H9 (cell line): ENCODE measurements at regions not wholly inside any gene's neighbourhood (a gene's known extent, or its start where the extent isn't known, plus 50 kb on each side); places are given as distances from the start of the nearest gene placed in this dataset.

ENCODE experiments used
- DNase-seq: peaks from one replicate; pipeline ENCODE4 v3.0.0-alpha.2; 2017
- H2AFZ ChIP-seq: one replicate; pipeline ENCODE4 v1.6.1; 2013; ENCODE audit warnings: mild to moderate bottlenecking, low read length, control low read depth, moderate library complexity
- H2AK5ac ChIP-seq: 2 replicates; pipeline ENCODE4 v1.6.1; 2013; ENCODE audit warnings: low read length, control low read depth, mixed read lengths; ENCODE audit not compliant: insufficient read length
- H2BK120ac ChIP-seq: one replicate; pipeline ENCODE4 v1.6.1; 2013; ENCODE audit warnings: low read depth, mild to moderate bottlenecking, low read length, control low read depth, inconsistent platforms; ENCODE audit not compliant: poor library complexity, severe bottlenecking
- H2BK12ac ChIP-seq: 2 replicates; pipeline ENCODE4 v1.6.1; 2013; ENCODE audit warnings: low read length, control low read depth, mixed read lengths, low read depth; ENCODE audit not compliant: insufficient read length
- H2BK15ac ChIP-seq: 2 replicates; pipeline ENCODE4 v1.6.1; 2013; ENCODE audit warnings: low read depth, low read length, control low read depth
- H2BK20ac ChIP-seq: one replicate; pipeline ENCODE4 v1.6.1; 2013; ENCODE audit warnings: low read depth, mild to moderate bottlenecking, low read length, control low read depth, inconsistent platforms; ENCODE audit not compliant: poor library complexity, severe bottlenecking
- H2BK5ac ChIP-seq: 2 replicates; pipeline ENCODE4 v1.6.1; 2013; ENCODE audit warnings: low read length, control low read depth, mixed read lengths; ENCODE audit not compliant: insufficient read length
- H3K14ac ChIP-seq: 2 replicates; pipeline ENCODE4 v1.6.1; 2013; ENCODE audit warnings: low read length, control low read depth; ENCODE audit not compliant: insufficient read depth
- H3K18ac ChIP-seq: 2 replicates; pipeline ENCODE4 v1.6.1; 2013; ENCODE audit warnings: low read depth, mild to moderate bottlenecking, mixed read lengths, low read length, control low read depth; ENCODE audit not compliant: insufficient read length
- H3K23ac ChIP-seq: 2 replicates; pipeline ENCODE4 v1.6.1; 2013; ENCODE audit warnings: low read length, control low read depth, mixed read lengths, low read depth; ENCODE audit not compliant: insufficient read length
- H3K23me2 ChIP-seq: 2 replicates; pipeline ENCODE4 v1.6.1; 2013; ENCODE audit warnings: low read depth, mild to moderate bottlenecking, mixed read lengths, low read length, control low read depth; ENCODE audit not compliant: insufficient read length, poor library complexity, severe bottlenecking
- H3K27ac ChIP-seq: 2 replicates; pipeline ENCODE4 v1.5.1; 2013; ENCODE audit warnings: low read length, control low read depth, mixed read lengths, low read depth; ENCODE audit not compliant: insufficient read length
- H3K27me3 ChIP-seq: 2 replicates; pipeline ENCODE4 v1.6.1; 2013; ENCODE audit warnings: low read length, control low read depth, inconsistent platforms; ENCODE audit not compliant: insufficient read depth
- H3K4ac ChIP-seq: 2 replicates; pipeline ENCODE4 v1.6.1; 2013; ENCODE audit warnings: low read depth, mild to moderate bottlenecking, control low read depth, inconsistent platforms, low read length, moderate library complexity
- H3K4me1 ChIP-seq: 2 replicates; pipeline ENCODE4 v1.6.1; 2013; ENCODE audit warnings: low read length, control low read depth, inconsistent platforms; ENCODE audit not compliant: insufficient read depth
- H3K4me2 ChIP-seq: 2 replicates; pipeline ENCODE4 v1.6.1; 2013; ENCODE audit warnings: low read length, control low read depth, mixed read lengths; ENCODE audit not compliant: insufficient read length, insufficient read depth
- H3K56ac ChIP-seq: 2 replicates; pipeline ENCODE4 v1.6.1; 2013; ENCODE audit warnings: low read depth, mild to moderate bottlenecking, mixed read lengths, low read length, control low read depth; ENCODE audit not compliant: insufficient read length
- H3K79me1 ChIP-seq: 2 replicates; pipeline ENCODE4 v1.6.1; 2013; ENCODE audit warnings: low read depth, mild to moderate bottlenecking, moderate library complexity, low read length, control low read depth, inconsistent platforms; ENCODE audit not compliant: insufficient read depth, poor library complexity, severe bottlenecking
- H3K79me2 ChIP-seq: 2 replicates; pipeline ENCODE4 v1.6.1; 2013; ENCODE audit warnings: low read length, control low read depth, inconsistent platforms; ENCODE audit not compliant: insufficient read depth
- H3K9ac ChIP-seq: 2 replicates; pipeline ENCODE4 v1.6.1; 2013; ENCODE audit warnings: low read length, control low read depth, mixed read lengths; ENCODE audit not compliant: insufficient read length; ENCODE audit errors: extremely low read depth
- H3K9me3 ChIP-seq: one replicate; pipeline ENCODE4 v1.6.1; 2013; ENCODE audit warnings: low read depth, low read length, inconsistent platforms; ENCODE audit not compliant: control insufficient read depth
- H3T11ph ChIP-seq: one replicate; pipeline ENCODE4 v1.6.1; 2013; ENCODE audit warnings: mild to moderate bottlenecking, low read length, control low read depth, inconsistent platforms
- H4K20me1 ChIP-seq: one replicate; pipeline ENCODE4 v1.6.1; 2013; ENCODE audit not compliant: control insufficient read depth, insufficient read length, insufficient read depth
- H4K5ac ChIP-seq: 2 replicates; pipeline ENCODE4 v1.6.1; 2013; ENCODE audit warnings: low read depth, mild to moderate bottlenecking, mixed read lengths, low read length, control low read depth; ENCODE audit not compliant: insufficient read length
- H4K8ac ChIP-seq: replicated peaks from 2 replicates; pipeline ENCODE4 v1.6.1; 2013; ENCODE audit warnings: low read length, control low read depth, mixed read lengths, low read depth; ENCODE audit not compliant: insufficient read length
- H4K91ac ChIP-seq: 2 replicates; pipeline ENCODE4 v1.6.1; 2013; ENCODE audit warnings: low read depth, mild to moderate bottlenecking, moderate library complexity, mixed read lengths, low read length, control low read depth; ENCODE audit not compliant: insufficient read length
- H3K27ac Mint-ChIP-seq, 3 experiments: 2 replicates in 2 of 3; 3 replicates in 1 of 3; pipeline ENCODE4 v1.8.0; 2020 to 2021; ENCODE audit warnings: mixed read lengths in 3 of 3, mild to moderate bottlenecking in 1 of 3, moderate library complexity in 1 of 3
- H3K27me3 Mint-ChIP-seq: 2 replicates; pipeline ENCODE4 v1.8.0; 2021; ENCODE audit warnings: low read depth, mild to moderate bottlenecking, moderate library complexity, mixed read lengths
- H3K36me3 Mint-ChIP-seq, 3 experiments: 2 replicates in 2 of 3; 3 replicates in 1 of 3; pipeline ENCODE4 v1.8.0; 2020 to 2021; ENCODE audit warnings: low read depth in 3 of 3, mixed read lengths in 3 of 3; ENCODE audit not compliant: insufficient read depth in 1 of 3
- H3K4me1 Mint-ChIP-seq, 2 experiments: 2 replicates each; pipeline ENCODE4 v1.8.0; 2020; ENCODE audit warnings: mixed read lengths in 2 of 2
- H3K4me3 Mint-ChIP-seq, 2 experiments: 2 replicates in 1 of 2; 3 replicates in 1 of 2; pipeline ENCODE4 v1.8.0; 2020 to 2021; ENCODE audit warnings: mild to moderate bottlenecking in 2 of 2, mixed read lengths in 2 of 2, moderate library complexity in 1 of 2
- H3K9me3 Mint-ChIP-seq, 2 experiments: 2 replicates in 1 of 2; 3 replicates in 1 of 2; pipeline ENCODE4 v1.8.0; 2020; ENCODE audit warnings: mild to moderate bottlenecking in 2 of 2, mixed read lengths in 2 of 2, moderate library complexity in 1 of 2
- WGBS: extraction: QIAGEN DNeasy Blood & Tissue Kit; methylation state at CpG from one replicate; pipeline ENCODE4 v1.1.7; 2013; ENCODE audit warnings: missing lambda C conversion rate, low lambda C conversion rate, mixed read lengths; ENCODE audit not compliant: insufficient read length; ENCODE audit errors: extremely low coverage; 5-methylcytosine and 5-hydroxymethylcytosine counted together
- TF ChIP-seq, protein P1 (sequence below): fragments of 200-600 bp; sonication (generic); conservative IDR thresholded peaks from 3 replicates; pipeline ENCODE4 v1.8.0; 2021; ENCODE audit warnings: antibody characterized with exemption, mild to moderate bottlenecking

GRCh38 chr1:229138058-229138457, 132.9 kb upstream of the RAB4A start:
- H3K14ac ChIP-seq: no peak overlapping the region
- no peak overlapping the region for H2BK12ac ChIP-seq

More at GRCh38 chr1:229138058-229138457, 132.9 kb upstream of the RAB4A start:
- Mint-ChIP-seq H3K27me3 (peaks cover 4% of the 10 kb centered on the region), H3K9me3 (peaks cover 28 to 30% of the 10 kb centered on the region in 2 experiments), H3K4me3 (no peak overlapping the region), H3K27ac (no peak overlapping the region), H3K4me1 (peaks cover 3 to 4% of the 10 kb centered on the region in 2 experiments), H3K36me3 (peaks cover 18 to 24% (median 21%) of the 10 kb centered on the region in 3 experiments)
- no CpG with 5 or more reads among the region's 3 CpGs for WGBS
- Histone ChIP-seq H4K5ac (no peak overlapping the region), H2BK5ac (no peak overlapping the region), H2BK120ac (no peak overlapping the region), H2AFZ (no peak overlapping the region), H2BK20ac (no peak overlapping the region), H3K27me3 (no peaks in the 10 kb centered on the region), H4K20me1 (no peaks in the 10 kb centered on the region), H3K23me2 (no peaks in the 10 kb centered on the region), H3T11ph (no peak overlapping the region), H3K79me2 (no peaks in the 10 kb centered on the region), H4K91ac (no peak overlapping the region), H3K9me3 (peaks cover 5% of the 10 kb centered on the region), H3K56ac (no peak overlapping the region), H3K23ac (no peak overlapping the region), H2AK5ac (no peak overlapping the region), H4K8ac (no peak overlapping the region), H3K18ac (no peak overlapping the region), H3K9ac (no peak overlapping the region), H3K4ac (no peak overlapping the region), H3K4me2 (no peak overlapping the region), H3K4me1 (no peaks in the 10 kb centered on the region), H2BK15ac (no peak overlapping the region), H3K79me1 (no peaks in the 10 kb centered on the region), H3K27ac (no peak overlapping the region)
- TF ChIP-seq, protein P1, sequence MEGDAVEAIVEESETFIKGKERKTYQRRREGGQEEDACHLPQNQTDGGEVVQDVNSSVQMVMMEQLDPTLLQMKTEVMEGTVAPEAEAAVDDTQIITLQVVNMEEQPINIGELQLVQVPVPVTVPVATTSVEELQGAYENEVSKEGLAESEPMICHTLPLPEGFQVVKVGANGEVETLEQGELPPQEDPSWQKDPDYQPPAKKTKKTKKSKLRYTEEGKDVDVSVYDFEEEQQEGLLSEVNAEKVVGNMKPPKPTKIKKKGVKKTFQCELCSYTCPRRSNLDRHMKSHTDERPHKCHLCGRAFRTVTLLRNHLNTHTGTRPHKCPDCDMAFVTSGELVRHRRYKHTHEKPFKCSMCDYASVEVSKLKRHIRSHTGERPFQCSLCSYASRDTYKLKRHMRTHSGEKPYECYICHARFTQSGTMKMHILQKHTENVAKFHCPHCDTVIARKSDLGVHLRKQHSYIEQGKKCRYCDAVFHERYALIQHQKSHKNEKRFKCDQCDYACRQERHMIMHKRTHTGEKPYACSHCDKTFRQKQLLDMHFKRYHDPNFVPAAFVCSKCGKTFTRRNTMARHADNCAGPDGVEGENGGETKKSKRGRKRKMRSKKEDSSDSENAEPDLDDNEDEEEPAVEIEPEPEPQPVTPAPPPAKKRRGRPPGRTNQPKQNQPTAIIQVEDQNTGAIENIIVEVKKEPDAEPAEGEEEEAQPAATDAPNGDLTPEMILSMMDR: no peak
- DNase-seq: no peak
